BLaER1 (cell line): ENCODE measurements at regions not wholly inside any gene's neighbourhood (a gene's known extent, or its start where the extent isn't known, plus 50 kb on each side); places are given as distances from the start of the nearest gene placed in this dataset.
"Not testable (repeated sequence)": the region's sequence is repeated elsewhere in the genome, so short reads cannot be mapped to it uniquely, and the experiment has no call there.

ENCODE experiments used
- H3K27ac ChIP-seq: shearing (Covaris generic); formaldehyde crosslinking; 2 replicates; pipeline ENCODE4 v1.8.1; 2022
- H3K27me3 ChIP-seq: shearing (Covaris generic); formaldehyde crosslinking; 2 replicates; pipeline ENCODE4 v1.8.1; 2022
- H3K36me3 ChIP-seq: shearing (Covaris generic); formaldehyde crosslinking; 2 replicates; pipeline ENCODE4 v1.8.1; 2022
- H3K4me1 ChIP-seq: shearing (Covaris generic); formaldehyde crosslinking; 2 replicates; pipeline ENCODE4 v1.8.1; 2022
- H3K4me2 ChIP-seq: shearing (Covaris generic); formaldehyde crosslinking; 2 replicates; pipeline ENCODE4 v1.8.1; 2022
- H3K4me3 ChIP-seq: shearing (Covaris generic); formaldehyde crosslinking; 2 replicates; pipeline ENCODE4 v1.8.1; 2022
- H3K9ac ChIP-seq: shearing (Covaris generic); formaldehyde crosslinking; 2 replicates; pipeline ENCODE4 v1.8.1; 2022
- H3K9me3 ChIP-seq: shearing (Covaris generic); formaldehyde crosslinking; 2 replicates; pipeline ENCODE4 v1.8.1; 2022
- H4K20me1 ChIP-seq: shearing (Covaris generic); formaldehyde crosslinking; 2 replicates; pipeline ENCODE4 v1.8.1; 2022
- Cebpa-rat ChIP-seq: shearing (Covaris generic); IDR thresholded peaks from 2 replicates; pipeline ENCODE4 v1.8.1; 2022

- H3K4me3 ChIP-seq, H3K27me3 ChIP-seq, H3K4me1 ChIP-seq, H3K9ac ChIP-seq, H4K20me1 ChIP-seq, H3K4me2 ChIP-seq, H3K36me3 ChIP-seq, H3K27ac ChIP-seq, H3K9me3 ChIP-seq: not testable (repeated sequence)
Observed at GRCh38 chr17:22044706-22045246, 352.5 kb downstream of the KCNJ18 start.

- H3K9me3 ChIP-seq, H3K36me3 ChIP-seq: not testable (repeated sequence)
Observed at GRCh38 chr17:22047521-22047920, 355.2 kb downstream of the KCNJ18 start.

DNA sequence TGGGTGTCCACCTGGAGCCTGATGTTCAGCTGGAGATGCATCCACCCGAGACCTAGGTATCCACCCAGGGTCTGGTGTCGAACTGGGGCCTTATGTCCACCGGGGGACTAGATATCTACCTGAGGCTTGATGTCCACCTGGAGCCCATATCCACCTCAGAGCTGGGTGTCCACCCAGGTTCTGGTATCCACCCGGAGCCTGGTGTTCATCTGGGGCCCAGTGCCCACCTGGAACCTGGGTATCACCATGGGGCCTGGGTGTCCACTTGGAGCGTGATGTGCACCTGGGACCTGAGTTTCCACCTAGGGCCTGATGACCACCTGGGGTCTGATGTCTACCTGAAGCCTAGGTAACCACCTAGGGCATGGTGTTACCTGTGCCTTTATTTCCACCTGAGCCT, 355.9 kb downstream of the KCNJ18 start:
- not testable (repeated sequence) for H3K9me3 ChIP-seq, H4K20me1 ChIP-seq, H3K9ac ChIP-seq, H3K4me2 ChIP-seq, H3K4me3 ChIP-seq, H3K27ac ChIP-seq, H3K4me1 ChIP-seq, H3K27me3 ChIP-seq, H3K36me3 ChIP-seq

More at GRCh38 chr17:22047521-22047920, 355.2 kb downstream of the KCNJ18 start:
- H3K9ac ChIP-seq, H3K27ac ChIP-seq, H3K4me2 ChIP-seq, H3K27me3 ChIP-seq, H3K4me3 ChIP-seq, H4K20me1 ChIP-seq, H3K4me1 ChIP-seq: not testable (repeated sequence)

DNA sequence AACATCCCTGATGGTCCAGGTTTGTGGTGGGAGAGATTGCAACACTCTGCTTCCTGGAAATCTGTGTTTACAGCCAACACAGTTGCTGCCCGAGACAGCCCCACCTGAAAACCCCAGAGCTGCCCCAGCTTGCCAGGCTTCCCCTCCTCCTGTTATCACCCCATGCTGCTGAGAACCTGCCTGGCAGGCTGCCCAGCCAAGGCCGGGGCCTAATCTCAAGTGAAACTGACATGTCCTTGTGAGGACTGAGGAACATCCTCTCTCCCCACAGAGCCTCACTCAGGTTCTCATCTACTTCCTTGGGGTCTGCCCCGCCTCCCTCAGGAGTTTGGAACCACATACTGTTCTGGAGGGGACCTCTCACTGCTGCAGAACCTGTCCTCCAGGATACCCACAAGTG, 358.4 kb downstream of the KCNJ18 start:
- H3K4me2 ChIP-seq, H3K27ac ChIP-seq, H3K4me1 ChIP-seq, H3K4me3 ChIP-seq, H3K9me3 ChIP-seq, H3K27me3 ChIP-seq, H3K9ac ChIP-seq, H3K36me3 ChIP-seq, H4K20me1 ChIP-seq: not testable (repeated sequence)

GRCh38 chr17:22052715-22053114, 360.4 kb downstream of the KCNJ18 start:
- not testable (repeated sequence) for H3K4me3 ChIP-seq, H3K9ac ChIP-seq, H3K36me3 ChIP-seq, H3K4me2 ChIP-seq, H4K20me1 ChIP-seq, H3K9me3 ChIP-seq, H3K27ac ChIP-seq, H3K27me3 ChIP-seq, H3K4me1 ChIP-seq

- H3K36me3 ChIP-seq, H4K20me1 ChIP-seq, H3K27me3 ChIP-seq, H3K9ac ChIP-seq, H3K27ac ChIP-seq, H3K4me3 ChIP-seq, H3K4me2 ChIP-seq, H3K4me1 ChIP-seq, H3K9me3 ChIP-seq: not testable (repeated sequence)
Observed at GRCh38 chr17:22056566-22056965, 364.2 kb downstream of the KCNJ18 start.

- H3K4me1 ChIP-seq, H3K9me3 ChIP-seq, H3K4me3 ChIP-seq, H3K27ac ChIP-seq, H3K9ac ChIP-seq, H4K20me1 ChIP-seq, H3K27me3 ChIP-seq, H3K36me3 ChIP-seq, H3K4me2 ChIP-seq: not testable (repeated sequence)
Observed at GRCh38 chr17:22075918-22076317, 383.6 kb downstream of the KCNJ18 start.

- H3K9ac ChIP-seq, H3K9me3 ChIP-seq, H3K27me3 ChIP-seq, H3K4me2 ChIP-seq, H3K4me1 ChIP-seq, H4K20me1 ChIP-seq, H3K27ac ChIP-seq, H3K4me3 ChIP-seq, H3K36me3 ChIP-seq: not testable (repeated sequence)
Observed at GRCh38 chr17:22088589-22088988, 396.3 kb downstream of the KCNJ18 start.

GRCh38 chr17:22090263-22090935, 398.1 kb downstream of the KCNJ18 start:
- Histone ChIP-seq H3K27ac (no peak overlapping the region), H3K4me1 (no peaks in the 10 kb centered on the region), H3K36me3 (no peaks in the 10 kb centered on the region), H3K4me3 (no peak overlapping the region), H3K4me2 (no peak overlapping the region), H3K27me3 (no peaks in the 10 kb centered on the region), H3K9ac (no peak overlapping the region), H3K9me3 (no peaks in the 10 kb centered on the region), H4K20me1 (no peaks in the 10 kb centered on the region)
- TF ChIP-seq Cebpa-rat: no peak

- not testable (repeated sequence) for H3K9ac ChIP-seq, H3K4me1 ChIP-seq, H3K4me3 ChIP-seq, H3K4me2 ChIP-seq, H3K9me3 ChIP-seq, H3K27me3 ChIP-seq, H3K27ac ChIP-seq, H3K36me3 ChIP-seq, H4K20me1 ChIP-seq
Observed at GRCh38 chr17:22091041-22091679, 398.8 kb downstream of the KCNJ18 start.

GRCh38 chr17:22091840-22092239, 399.5 kb downstream of the KCNJ18 start:
- not testable (repeated sequence) for H3K27ac ChIP-seq, H3K27me3 ChIP-seq, H4K20me1 ChIP-seq, H3K4me1 ChIP-seq, H3K4me3 ChIP-seq, H3K36me3 ChIP-seq, H3K9ac ChIP-seq, H3K4me2 ChIP-seq, H3K9me3 ChIP-seq

DNA sequence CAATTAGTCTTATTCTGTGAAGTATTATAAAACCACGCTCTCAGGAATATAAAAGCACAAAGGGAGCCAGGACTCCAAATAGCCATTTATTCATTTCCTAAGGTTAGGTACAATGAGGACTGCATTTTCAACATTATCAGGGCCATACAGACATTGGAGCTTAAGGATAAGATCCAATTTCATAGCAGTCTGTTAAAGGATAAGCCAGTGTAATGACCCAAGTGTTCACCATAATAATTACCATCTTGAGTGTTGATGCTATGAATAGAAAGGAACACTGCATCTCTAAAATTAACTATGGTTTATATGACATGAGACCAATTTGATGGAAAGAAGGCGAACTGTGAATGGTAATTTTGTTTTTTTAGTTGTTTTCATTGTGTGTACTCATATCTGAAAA, 403.1 kb downstream of the KCNJ18 start:
- not testable (repeated sequence) for H3K9ac ChIP-seq, H3K36me3 ChIP-seq, H4K20me1 ChIP-seq, H3K27me3 ChIP-seq, H3K27ac ChIP-seq, H3K4me3 ChIP-seq, H3K4me1 ChIP-seq, H3K4me2 ChIP-seq, H3K9me3 ChIP-seq

DNA sequence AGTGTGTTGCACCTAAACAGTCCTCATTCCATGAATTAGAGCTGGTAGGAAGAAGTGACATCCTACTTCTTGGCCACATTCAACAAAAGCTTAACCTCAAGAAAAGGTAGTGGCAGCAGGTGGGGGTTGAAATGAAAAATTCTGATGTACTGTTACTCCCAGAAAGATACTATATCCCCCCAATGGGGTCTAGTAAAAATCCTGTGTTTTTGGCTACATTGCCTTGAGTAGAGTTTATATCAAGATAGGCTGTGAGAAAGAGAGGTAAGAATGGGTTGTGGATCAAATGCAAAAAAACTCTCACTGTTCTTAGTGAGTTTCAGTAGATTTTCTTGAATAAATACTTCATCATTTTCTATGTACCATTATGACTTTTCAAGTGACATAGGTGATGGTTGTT, 407.3 kb downstream of the KCNJ18 start:
- H3K9ac ChIP-seq, H3K36me3 ChIP-seq, H3K4me3 ChIP-seq, H3K27ac ChIP-seq, H3K4me2 ChIP-seq, H3K4me1 ChIP-seq, H4K20me1 ChIP-seq, H3K27me3 ChIP-seq, H3K9me3 ChIP-seq: not testable (repeated sequence)
